IPS-11a (cell line): ENCODE measurements at regions not wholly inside any gene's neighbourhood (a gene's known extent, or its start where the extent isn't known, plus 50 kb on each side); places are given as distances from the start of the nearest gene placed in this dataset.

ENCODE experiments used
- H3K4me3 ChIP-seq: one replicate; pipeline ENCODE4 v1.5.1; 2013; ENCODE audit warnings: low read depth, low read length, control low read depth

DNA sequence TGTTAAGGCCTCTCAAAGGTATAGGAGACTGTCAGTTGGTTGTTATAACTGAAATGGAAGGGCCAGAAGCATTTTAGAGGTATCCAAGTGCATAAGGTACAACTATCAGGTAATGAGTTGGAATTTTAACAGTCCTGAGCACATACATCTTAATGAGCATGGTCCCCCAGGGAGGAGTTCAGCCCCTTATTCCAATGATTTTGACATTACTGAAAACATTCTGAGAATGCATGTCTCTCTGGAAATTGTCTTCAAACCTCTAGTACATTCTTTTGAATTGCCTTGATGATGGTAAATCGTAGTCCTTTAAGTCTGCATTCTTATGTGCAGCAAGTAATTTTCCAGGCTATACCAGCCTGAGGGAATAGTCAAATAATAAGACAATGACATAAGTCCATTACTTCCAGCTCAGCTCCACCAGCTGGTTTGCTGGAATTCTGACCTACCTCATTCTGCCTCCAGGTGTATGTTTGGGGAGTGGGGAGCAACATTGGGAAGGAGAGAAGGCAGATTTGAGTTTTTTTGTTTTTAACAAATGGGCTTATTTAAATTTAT, 239.2 kb downstream of the MSRB3 start:
- no peak overlapping the region for H3K4me3 ChIP-seq

DNA sequence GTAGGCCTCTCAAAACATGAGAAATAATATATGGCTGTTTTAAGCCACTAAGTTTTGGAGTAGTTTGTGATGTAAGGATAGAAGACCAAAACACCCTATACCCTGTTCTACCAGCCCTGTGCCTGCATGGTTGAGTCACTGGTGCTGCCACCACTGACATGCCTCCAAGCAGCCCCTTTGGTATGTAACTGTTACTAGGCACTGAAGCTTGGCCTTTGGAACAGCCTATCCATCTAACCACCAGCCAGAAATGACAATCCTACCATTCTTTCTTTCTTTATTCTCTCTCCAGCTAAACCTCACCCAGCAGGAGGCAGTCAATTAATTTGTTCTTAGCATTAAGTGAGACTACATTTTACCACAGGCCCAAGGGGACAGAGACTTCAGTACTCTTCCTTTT, 240.3 kb downstream of the MSRB3 start:
- H3K4me3 ChIP-seq, result no peak overlapping the region

DNA sequence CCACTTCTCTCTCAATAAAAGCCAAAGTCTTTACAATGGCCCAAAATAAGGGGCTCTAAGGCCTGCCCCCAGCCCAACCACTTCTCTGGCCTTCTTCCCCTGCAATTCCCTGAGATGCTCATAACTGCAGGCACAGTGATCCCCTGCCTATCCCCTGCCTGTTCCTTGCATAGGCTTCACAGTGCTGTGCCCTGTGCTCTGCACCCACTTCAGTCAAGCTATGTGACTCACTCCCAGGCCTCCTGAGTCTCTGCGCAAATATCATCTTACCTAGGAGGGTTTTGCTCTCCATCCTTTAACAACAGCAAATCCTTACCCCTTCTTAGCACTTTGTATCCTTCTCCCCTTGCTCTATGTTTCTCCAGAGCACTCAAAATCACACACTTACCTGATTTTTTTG, 242.2 kb downstream of the MSRB3 start:
- H3K4me3 ChIP-seq, result no peak overlapping the region

GRCh38 chr12:65522956-65523860, 244.7 kb downstream of the MSRB3 start:
- H3K4me3 ChIP-seq, result no peak overlapping the region

DNA sequence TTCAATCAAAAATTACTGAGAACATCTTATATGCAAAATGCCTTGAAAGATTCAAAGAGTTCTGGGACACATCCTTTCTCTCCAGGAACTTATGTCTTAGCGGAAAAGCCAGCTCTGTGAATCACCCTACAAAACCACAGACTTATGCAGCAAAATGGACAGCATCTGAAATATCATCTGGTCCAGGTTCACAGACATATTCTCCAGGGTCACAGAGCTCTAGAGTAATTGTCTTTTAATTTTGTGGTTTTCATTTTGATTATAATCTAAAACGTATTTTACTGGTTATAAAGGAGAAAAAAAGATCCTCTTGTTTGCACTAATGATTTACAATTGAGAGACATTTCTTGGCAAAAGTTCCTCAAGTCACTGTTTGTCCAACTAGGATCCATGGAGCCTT, 246.2 kb downstream of the MSRB3 start:
- H3K4me3 ChIP-seq, result no peak overlapping the region

DNA sequence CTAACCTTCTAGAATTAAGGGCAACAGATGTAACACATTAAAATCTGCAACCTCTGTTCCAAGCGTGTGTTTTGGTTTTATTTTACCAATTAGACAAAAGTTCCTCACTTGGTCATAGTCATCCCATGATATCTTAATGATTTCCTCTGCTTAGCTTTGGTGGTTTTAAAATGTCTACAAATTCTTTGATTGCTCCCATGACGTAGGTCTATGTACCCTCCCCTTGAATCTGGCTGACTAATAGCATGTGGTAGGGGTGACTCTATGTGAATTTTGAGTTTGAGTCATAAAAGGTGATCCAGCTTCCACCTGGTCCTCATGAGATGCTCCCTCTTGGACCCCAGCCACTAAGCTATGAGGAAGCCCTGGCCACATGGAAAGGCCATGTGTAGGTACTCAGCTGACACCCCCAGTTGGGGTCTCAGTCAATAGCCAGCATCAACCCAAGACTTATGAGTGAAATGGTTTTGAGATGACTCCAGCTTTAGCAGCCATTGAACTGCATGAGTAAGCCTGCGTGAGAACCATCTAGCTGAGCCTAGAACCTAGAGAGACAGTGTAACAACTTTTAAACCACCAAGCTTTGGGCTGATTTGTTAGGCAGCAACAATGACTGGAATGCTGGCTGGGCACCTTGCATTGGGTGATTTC, 247.1 kb downstream of the MSRB3 start:
- no peak overlapping the region for H3K4me3 ChIP-seq

DNA sequence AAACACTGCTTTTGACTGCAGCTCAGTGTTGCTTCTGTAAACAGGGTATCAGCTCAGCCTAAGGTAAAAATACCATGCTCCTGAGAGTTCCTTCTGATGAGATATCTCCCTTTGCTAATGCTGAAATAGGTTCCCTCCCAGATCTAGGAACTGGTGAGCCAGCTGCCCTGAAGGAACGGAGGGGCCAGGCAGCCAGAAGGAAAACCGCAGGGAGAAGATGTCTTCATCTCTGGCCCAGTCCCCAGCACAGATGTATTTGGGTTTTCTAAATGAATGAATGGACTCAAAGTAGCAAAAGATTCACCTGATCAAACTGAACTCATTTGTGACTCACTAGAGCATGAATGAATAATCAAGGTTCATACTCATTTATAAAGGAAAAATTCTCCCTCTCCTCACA, 247.8 kb downstream of the MSRB3 start:
- H3K4me3 ChIP-seq, result no peak overlapping the region

- H3K4me3 ChIP-seq, result no peak overlapping the region
These were observed 249.6 kb downstream of the MSRB3 start for GRCh38 chr12:65528127-65528526.

DNA sequence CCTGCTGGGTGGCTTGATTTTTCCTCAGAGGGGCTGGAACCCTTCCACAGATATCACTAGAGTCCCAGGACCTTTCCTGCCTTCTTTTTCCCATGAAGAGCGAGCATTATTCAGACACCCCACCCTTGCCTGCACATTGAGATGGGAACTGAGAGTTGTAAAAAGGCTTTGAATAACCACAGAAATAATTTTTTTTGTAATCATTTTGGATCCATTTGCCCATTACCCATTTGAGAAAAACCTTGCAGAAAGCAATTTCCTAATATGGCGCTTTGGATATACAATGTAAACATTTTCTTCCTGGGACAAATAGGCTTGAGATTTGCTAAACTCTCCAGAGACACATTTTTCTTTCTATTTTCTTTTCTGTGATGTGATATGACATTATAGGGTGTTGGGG, 250.6 kb downstream of the MSRB3 start:
- no peak overlapping the region for H3K4me3 ChIP-seq

GRCh38 chr12:65529771-65530435, 251.4 kb downstream of the MSRB3 start:
- H3K4me3 ChIP-seq, result no peak overlapping the region

DNA sequence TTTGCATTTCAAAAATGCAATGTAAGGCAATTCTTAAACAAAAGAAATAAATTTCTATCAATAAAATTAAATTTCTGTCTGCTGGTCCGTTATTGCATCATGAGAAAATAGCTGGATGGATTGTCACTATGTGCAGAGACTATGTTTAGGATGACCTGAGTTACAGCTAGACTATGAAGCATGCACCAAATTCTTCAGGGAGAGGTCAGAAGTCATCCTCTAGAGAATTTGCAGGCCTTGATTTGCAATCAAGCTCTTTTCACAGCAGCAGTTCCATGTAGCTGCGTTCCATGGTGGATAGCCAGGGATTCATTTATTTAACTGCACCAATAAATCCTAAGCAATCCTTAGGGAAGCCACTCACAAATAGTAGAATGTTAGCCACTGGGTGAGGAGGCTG, 253.7 kb downstream of the MSRB3 start:
- H3K4me3 ChIP-seq, result no peak overlapping the region

DNA sequence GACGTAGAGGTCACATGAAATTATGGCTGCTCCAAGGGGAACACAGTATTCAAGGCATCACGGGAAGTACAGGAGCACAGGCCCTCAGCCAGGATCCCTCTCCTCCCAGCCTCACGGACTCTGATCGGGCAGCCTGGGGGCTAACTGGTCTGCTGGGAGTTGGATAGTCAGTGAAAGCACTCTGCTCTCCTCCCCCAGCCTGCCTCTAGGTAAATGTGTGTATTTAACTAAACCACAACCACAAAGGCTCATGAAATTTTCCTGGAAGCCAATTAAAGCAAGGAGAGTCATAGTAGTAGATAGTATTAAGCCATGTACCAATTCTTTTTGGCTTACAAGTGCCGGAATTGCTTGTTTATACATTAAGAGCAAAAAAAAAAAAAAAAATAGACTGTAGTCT, 254.3 kb downstream of the MSRB3 start:
- no peak overlapping the region for H3K4me3 ChIP-seq

GRCh38 chr12:65533177-65533883, 254.8 kb downstream of the MSRB3 start:
- no peak overlapping the region for H3K4me3 ChIP-seq

- H3K4me3 ChIP-seq, result no peak overlapping the region
These were observed 255.9 kb downstream of the MSRB3 start for GRCh38 chr12:65534238-65534841.

DNA sequence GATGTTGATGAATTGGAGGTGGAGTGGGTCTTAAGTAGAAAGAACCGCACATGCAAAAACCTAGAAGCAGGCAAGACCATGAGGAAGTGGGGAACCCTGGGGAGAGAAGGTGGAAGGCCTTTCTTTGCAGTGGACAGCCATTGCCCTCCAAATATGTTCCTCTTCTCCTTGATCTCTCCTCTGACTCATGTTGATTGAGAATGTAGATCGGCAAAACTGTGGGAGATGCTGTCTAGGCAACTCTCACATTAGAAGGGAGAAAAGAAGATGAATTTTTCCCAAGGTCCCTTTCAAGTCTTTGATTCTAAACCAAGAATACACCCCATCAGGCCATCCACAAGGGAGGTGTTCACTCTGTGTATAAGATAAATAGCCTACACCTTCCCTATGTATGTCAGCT, 257.5 kb downstream of the MSRB3 start:
- H3K4me3 ChIP-seq, result no peak overlapping the region

DNA sequence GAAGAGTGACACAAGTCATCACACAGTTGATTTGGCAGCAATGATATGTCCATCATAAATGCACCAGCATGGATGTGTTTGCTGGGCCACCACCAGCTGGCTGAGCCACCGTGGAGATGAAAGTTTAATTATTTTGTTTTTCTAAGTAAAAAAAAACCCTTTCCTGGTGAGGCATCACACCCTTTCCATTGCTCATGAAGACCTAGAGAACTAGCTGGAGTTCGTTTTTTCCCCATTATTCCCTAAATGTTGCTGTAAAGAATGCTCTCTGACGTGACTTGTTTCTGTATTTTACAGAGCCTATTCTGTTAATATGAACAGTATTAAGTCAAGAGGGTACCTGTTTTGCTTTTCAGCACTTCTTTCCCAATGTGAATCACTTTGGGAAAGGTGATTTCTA, 257.9 kb downstream of the MSRB3 start:
- H3K4me3 ChIP-seq, result no peak overlapping the region

DNA sequence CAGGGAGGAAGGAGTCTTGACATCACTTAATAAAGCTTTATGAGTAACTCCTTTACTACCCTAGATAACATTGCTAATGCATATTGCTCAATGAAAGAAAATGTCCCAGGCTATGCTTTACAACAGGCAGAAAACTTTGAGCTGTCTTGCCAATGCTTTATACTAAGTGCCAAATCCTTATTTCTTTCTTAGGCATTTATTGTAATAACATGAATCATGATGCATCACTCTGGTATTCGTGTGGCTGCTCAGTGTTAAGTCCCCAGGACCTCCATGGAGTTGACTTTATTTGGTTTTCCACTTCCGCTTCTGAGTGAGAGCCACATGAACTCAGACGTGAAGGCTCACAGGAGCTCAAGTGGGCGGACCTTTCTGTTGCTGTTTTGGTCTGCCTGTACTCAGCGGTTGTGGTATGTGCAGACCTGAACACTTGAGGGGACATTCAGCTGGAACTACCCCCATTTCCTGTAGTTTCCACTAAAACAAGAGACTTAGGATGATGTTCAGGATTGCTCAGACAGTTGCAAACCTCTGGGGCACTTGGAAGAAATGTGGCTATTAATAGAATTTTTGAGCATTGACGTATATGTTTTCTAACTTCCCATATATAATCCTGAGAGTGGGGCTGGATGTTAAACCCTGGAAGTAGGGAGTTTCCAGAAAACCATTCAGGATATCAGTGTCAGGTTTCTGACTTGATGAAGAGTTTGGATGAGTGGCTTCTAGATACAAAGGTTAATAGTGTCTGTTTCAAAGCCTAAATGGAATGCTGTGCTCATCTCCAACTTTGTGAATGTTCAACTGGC, 258.6 kb downstream of the MSRB3 start:
- H3K4me3 ChIP-seq, result no peak overlapping the region

DNA sequence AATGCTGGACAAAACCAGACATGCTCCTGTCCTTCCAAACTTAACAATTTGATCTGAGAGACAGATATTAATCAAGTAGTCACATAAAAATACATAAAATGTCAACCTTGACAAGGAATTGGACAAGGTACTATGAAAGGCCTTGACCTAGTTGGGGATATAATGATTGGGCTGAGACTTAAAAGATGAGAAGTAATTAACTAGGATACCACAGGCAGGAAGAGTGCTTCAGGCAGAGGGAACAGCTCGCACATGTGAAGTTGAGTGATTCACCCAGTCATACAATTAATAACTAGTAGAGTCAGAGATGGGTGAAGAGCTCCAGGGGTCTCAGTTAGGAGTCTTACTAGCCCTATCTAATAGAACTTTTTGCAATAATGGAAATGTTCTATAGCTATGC, 259.5 kb downstream of the MSRB3 start:
- H3K4me3 ChIP-seq, result no peak overlapping the region

GRCh38 chr12:65539023-65539422, 260.5 kb downstream of the MSRB3 start:
- no peak overlapping the region for H3K4me3 ChIP-seq

GRCh38 chr12:65540140-65540539, 261.7 kb downstream of the MSRB3 start:
- no peak overlapping the region for H3K4me3 ChIP-seq
